Trophoblast cell (in vitro differentiated cells and primary cell): ENCODE measurements at regions not wholly inside any gene's neighbourhood (a gene's known extent, or its start where the extent isn't known, plus 50 kb on each side); places are given as distances from the start of the nearest gene placed in this dataset.

ENCODE experiments used
- DNase-seq, 2 donors: peaks; one replicate each; pipeline ENCODE4 v3.0.0-alpha.2; 2016
- H2AFZ ChIP-seq: 2 replicates; pipeline ENCODE4 v1.6.1; 2013; ENCODE audit warnings: low read length, moderate library complexity, mild to moderate bottlenecking; ENCODE audit not compliant: insufficient read depth, poor library complexity
- H2AK5ac ChIP-seq: 2 replicates; pipeline ENCODE4 v1.6.1; 2013; ENCODE audit warnings: mild to moderate bottlenecking, low read length
- H2BK120ac ChIP-seq: 2 replicates; pipeline ENCODE4 v1.6.1; 2013; ENCODE audit warnings: low read length, mild to moderate bottlenecking, moderate library complexity; ENCODE audit not compliant: insufficient read depth, poor library complexity
- H2BK12ac ChIP-seq: 2 replicates; pipeline ENCODE4 v1.6.1; 2013; ENCODE audit warnings: mild to moderate bottlenecking, low read length, moderate library complexity
- H2BK5ac ChIP-seq: 2 replicates; pipeline ENCODE4 v1.6.1; 2013; ENCODE audit warnings: low read length, low read depth, moderate library complexity, mild to moderate bottlenecking; ENCODE audit not compliant: poor library complexity
- H3K14ac ChIP-seq: 2 replicates; pipeline ENCODE4 v1.6.1; 2013; ENCODE audit warnings: mild to moderate bottlenecking, low read length
- H3K18ac ChIP-seq: 2 replicates; pipeline ENCODE4 v1.6.1; 2013; ENCODE audit warnings: mild to moderate bottlenecking, low read length
- H3K23ac ChIP-seq: 2 replicates; pipeline ENCODE4 v1.6.1; 2013; ENCODE audit warnings: low read length
- H3K27ac ChIP-seq: 2 replicates; pipeline ENCODE4 v1.5.1; 2013; ENCODE audit warnings: low read depth, mild to moderate bottlenecking, inconsistent platforms, low read length, moderate library complexity
- H3K27me3 ChIP-seq: 2 replicates; pipeline ENCODE4 v1.6.1; 2013; ENCODE audit warnings: inconsistent platforms, mild to moderate bottlenecking, low read length, moderate library complexity; ENCODE audit not compliant: insufficient read depth
- H3K36me3 ChIP-seq, 2 experiments: 1 replicate in 1 of 2; 2 replicates in 1 of 2; pipeline ENCODE4 v1.6.1; 2013; ENCODE audit warnings: low read length in 2 of 2, mild to moderate bottlenecking in 2 of 2, moderate library complexity in 1 of 2; ENCODE audit not compliant: insufficient read depth in 2 of 2, control insufficient read depth in 1 of 2
- H3K4ac ChIP-seq: 2 replicates; pipeline ENCODE4 v1.6.1; 2013; ENCODE audit warnings: low read depth, mild to moderate bottlenecking, low read length, moderate library complexity
- H3K4me1 ChIP-seq, 2 experiments: 1 replicate in 1 of 2; 2 replicates in 1 of 2; pipeline ENCODE4 v1.6.1; 2013; ENCODE audit warnings: low read length in 2 of 2, mild to moderate bottlenecking in 2 of 2, moderate library complexity in 1 of 2; ENCODE audit not compliant: insufficient read depth in 2 of 2, control insufficient read depth in 1 of 2
- H3K4me2 ChIP-seq: 2 replicates; pipeline ENCODE4 v1.6.1; 2013; ENCODE audit warnings: inconsistent platforms, mild to moderate bottlenecking, low read length, moderate library complexity
- H3K4me3 ChIP-seq: 2 replicates; pipeline ENCODE4 v1.5.1; 2013; ENCODE audit warnings: mild to moderate bottlenecking, low read depth, low read length, inconsistent platforms
- H3K79me1 ChIP-seq: one replicate; pipeline ENCODE4 v1.6.1; 2013; ENCODE audit warnings: low read length
- H3K79me2 ChIP-seq: 2 replicates; pipeline ENCODE4 v1.6.1; 2013; ENCODE audit warnings: low read length, mild to moderate bottlenecking; ENCODE audit not compliant: control insufficient read depth, insufficient read depth, poor library complexity
- H3K9ac ChIP-seq: 2 replicates; pipeline ENCODE4 v1.6.1; 2013; ENCODE audit warnings: mild to moderate bottlenecking, low read length
- H3K9me3 ChIP-seq: 2 replicates; pipeline ENCODE4 v1.6.1; 2013; ENCODE audit warnings: low read depth, mild to moderate bottlenecking, control low read depth, inconsistent platforms, low read length; ENCODE audit not compliant: insufficient read depth
- H4K12ac ChIP-seq: 2 replicates; pipeline ENCODE4 v1.6.1; 2013; ENCODE audit warnings: low read depth, mild to moderate bottlenecking, low read length, moderate library complexity
- H4K8ac ChIP-seq: 2 replicates; pipeline ENCODE4 v1.6.1; 2013; ENCODE audit warnings: low read depth, mild to moderate bottlenecking, low read length, moderate library complexity
- H4K91ac ChIP-seq: one replicate; pipeline ENCODE4 v1.6.1; 2013; ENCODE audit warnings: low read depth, mild to moderate bottlenecking, low read length, moderate library complexity
- WGBS: extraction: QIAGEN DNeasy Blood & Tissue Kit; methylation state at CpG from one replicate; pipeline ENCODE4 v1.1.7; 2013; ENCODE audit warnings: missing lambda C conversion rate; ENCODE audit not compliant: insufficient read length, insufficient coverage; ENCODE audit errors: extremely low coverage; 5-methylcytosine and 5-hydroxymethylcytosine counted together

- Histone ChIP-seq H3K79me2 (no peaks in the 10 kb centered on the region), H2AK5ac (no peak overlapping the region), H3K9me3 (no peaks in the 10 kb centered on the region), H2BK120ac (no peak overlapping the region), H3K4me3 (no peak overlapping the region), H4K8ac (no peak overlapping the region), H3K27ac (no peak overlapping the region), H4K91ac (no peak overlapping the region), H2BK5ac (no peak overlapping the region), H2AFZ (no peak overlapping the region), H3K36me3 (no peaks in the 10 kb centered on the region), H3K23ac (no peak overlapping the region), H3K18ac (no peak overlapping the region), H3K27me3 (no peaks in the 10 kb centered on the region), H3K4me2 (no peak overlapping the region), H3K79me1 (no peaks in the 10 kb centered on the region), H3K4ac (no peak overlapping the region), H3K4me1 (no peaks in the 10 kb centered on the region), H2BK12ac (no peak overlapping the region), H4K12ac (no peak overlapping the region), H3K9ac (no peak overlapping the region), H3K14ac (no peak overlapping the region)
- no peak for DNase-seq
- WGBS = no CpG with 5 or more reads among the region's 6 CpGs
Measured at GRCh38 chr15:70516408-70517193, 246.8 kb downstream of the UACA start.

- H2BK12ac ChIP-seq = no peak overlapping the region
- H4K8ac ChIP-seq = no peak overlapping the region
- H3K36me3 ChIP-seq = no peaks in the 10 kb centered on the region
- no peak overlapping the region for H3K14ac ChIP-seq
- H4K91ac ChIP-seq = no peak overlapping the region
- no peak overlapping the region for H3K27ac ChIP-seq
- no peak overlapping the region for H2BK5ac ChIP-seq
- H3K9ac ChIP-seq = no peak overlapping the region
- H3K27me3 ChIP-seq = no peaks in the 10 kb centered on the region
- H3K18ac ChIP-seq = no peak overlapping the region
- peaks cover 5% of the 10 kb centered on the region for H3K9me3 ChIP-seq
- WGBS = no CpG with 5 or more reads among the region's 7 CpGs
- H3K79me2 ChIP-seq = no peaks in the 10 kb centered on the region
- H3K4ac ChIP-seq = no peak overlapping the region
- H3K4me2 ChIP-seq = no peak overlapping the region
- no peak overlapping the region for H2AFZ ChIP-seq
- H4K12ac ChIP-seq = no peak overlapping the region
- no peaks in the 10 kb centered on the region for H3K4me1 ChIP-seq
- no peak overlapping the region for H2BK120ac ChIP-seq
- H3K4me3 ChIP-seq = no peak overlapping the region
- H2AK5ac ChIP-seq = no peak overlapping the region
- no peaks in the 10 kb centered on the region for H3K79me1 ChIP-seq
- H3K23ac ChIP-seq = no peak overlapping the region
- DNase-seq = no peak
Measured at GRCh38 chr15:70514251-70514650, 249.1 kb downstream of the UACA start.

GRCh38 chr15:70513819-70514218 lies 249.5 kb downstream of the UACA start:
- H2AK5ac ChIP-seq = no peak overlapping the region
- H2BK5ac ChIP-seq = no peak overlapping the region
- no peak for DNase-seq
- H3K79me1 ChIP-seq = no peaks in the 10 kb centered on the region
- whole genome bisulfite sequencing = no CpG with 5 or more reads among the region's 4 CpGs
- H3K27me3 ChIP-seq = no peaks in the 10 kb centered on the region
- H3K36me3 ChIP-seq = no peaks in the 10 kb centered on the region
- H3K9ac ChIP-seq = no peak overlapping the region
- no peak overlapping the region for H3K23ac ChIP-seq
- no peak overlapping the region for H3K18ac ChIP-seq
- H3K9me3 ChIP-seq = peaks cover 5% of the 10 kb centered on the region
- no peaks in the 10 kb centered on the region for H3K79me2 ChIP-seq
- peaks cover 0 to 2% of the 10 kb centered on the region in 2 experiments for H3K4me1 ChIP-seq
- H4K8ac ChIP-seq = no peak overlapping the region
- no peak overlapping the region for H2BK120ac ChIP-seq
- H3K4me2 ChIP-seq = no peak overlapping the region
- H3K4ac ChIP-seq = no peak overlapping the region
- no peak overlapping the region for H3K4me3 ChIP-seq
- no peak overlapping the region for H3K27ac ChIP-seq
- H2BK12ac ChIP-seq = no peak overlapping the region
- no peak overlapping the region for H2AFZ ChIP-seq
- H3K14ac ChIP-seq = no peak overlapping the region
- H4K91ac ChIP-seq = no peak overlapping the region
- H4K12ac ChIP-seq = no peak overlapping the region

GRCh38 chr15:70512772-70513362 lies 250.5 kb downstream of the UACA start:
- Histone ChIP-seq H2BK12ac (no peak overlapping the region), H2AK5ac (no peak overlapping the region), H3K14ac (no peak overlapping the region), H3K36me3 (no peaks in the 10 kb centered on the region), H3K79me2 (no peaks in the 10 kb centered on the region), H3K23ac (no peak overlapping the region), H3K18ac (no peak overlapping the region), H3K4ac (no peak overlapping the region), H3K9me3 (peaks cover 5% of the 10 kb centered on the region), H4K8ac (no peak overlapping the region), H2BK120ac (no peak overlapping the region), H4K91ac (no peak overlapping the region), H3K4me3 (no peak overlapping the region), H3K4me2 (no peak overlapping the region), H3K27me3 (no peaks in the 10 kb centered on the region), H3K27ac (no peak overlapping the region), H2BK5ac (no peak overlapping the region), H4K12ac (no peak overlapping the region), H2AFZ (no peak overlapping the region), H3K4me1 (peaks cover 4 to 8% of the 10 kb centered on the region in 2 experiments), H3K9ac (no peak overlapping the region), H3K79me1 (no peaks in the 10 kb centered on the region)
- no CpG with 5 or more reads among the region's 8 CpGs for WGBS
- DNase-seq = peak; percentile 74 to 79
